AG04450 (cell line): ENCODE measurements at regions not wholly inside any gene's neighbourhood (a gene's known extent, or its start where the extent isn't known, plus 50 kb on each side); places are given as distances from the start of the nearest gene placed in this dataset.

Source experiments
- CTCF ChIA-PET: fragments of 300-600, 350-600 bp; formaldehyde crosslinking; extraction: SDS; loops from one replicate; lab custom pipeline; 2022; ENCODE audit warnings: antibody characterized with exemption, inconsistent platforms; lab: Charles Lee
- POLR2A ChIA-PET: fragments of 350-600 bp; formaldehyde crosslinking; extraction: SDS; loops from one replicate; lab custom pipeline; 2021; ENCODE audit warnings: antibody characterized with exemption, inconsistent platforms; lab: Yijun Ruan, JAX
- DNase-seq: peaks from one replicate; pipeline ENCODE4 v3.0.0-alpha.2; 2011; ENCODE audit warnings: low read depth, low spot score
- H3K27ac ChIP-seq: one replicate; pipeline ENCODE4 v1.5.1; 2012; ENCODE audit warnings: low read depth, low read length, control low read depth
- H3K27me3 ChIP-seq: one replicate; pipeline ENCODE4 v1.6.0; 2012; ENCODE audit warnings: low read length; ENCODE audit not compliant: control insufficient read depth, insufficient read depth
- H3K4me3 ChIP-seq: 2 replicates; pipeline ENCODE4 v1.5.1; 2011; ENCODE audit warnings: mild to moderate bottlenecking, low read depth, low read length, control low read depth
- H3K9me3 ChIP-seq: 2 replicates; pipeline ENCODE4 v1.5.1; 2012; ENCODE audit warnings: low read length; ENCODE audit not compliant: control insufficient read depth, insufficient read depth
- CTCF ChIP-seq: IDR thresholded peaks from 2 replicates; pipeline ENCODE4 v1.5.1; 2011; ENCODE audit warnings: low read depth, low read length, control low read depth, inconsistent platforms

DNA sequence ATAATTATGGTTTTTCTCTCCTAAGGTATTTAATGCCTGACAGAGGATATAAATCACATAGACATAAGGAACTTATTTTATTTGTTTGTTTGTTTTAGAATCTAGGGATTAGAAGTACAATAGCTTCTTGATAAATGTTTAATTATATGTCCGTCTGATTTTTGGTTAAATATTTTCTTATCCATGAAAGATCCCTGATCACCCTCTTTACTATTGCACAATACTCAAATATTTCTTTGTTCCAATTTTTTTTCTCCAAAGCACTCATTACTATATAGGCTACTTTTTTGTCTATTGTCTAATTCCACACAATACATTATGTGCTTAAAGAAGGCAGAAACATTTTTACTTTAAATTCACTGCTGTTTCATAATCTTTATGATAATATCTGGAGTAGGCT lies 875.8 kb downstream of the TDRD15 start:
- POLR2A ChIA-PET: no interaction called here
- no peak for DNase-seq
- TF ChIP-seq CTCF: no peak
- no peaks in the 10 kb centered on the region for H3K9me3 ChIP-seq
- no peaks in the 10 kb centered on the region for H3K27me3 ChIP-seq
- CTCF ChIA-PET: no interaction called here
- H3K4me3 ChIP-seq: no peak overlapping the region
- no peak overlapping the region for H3K27ac ChIP-seq

- Histone ChIP-seq H3K27me3 (no peaks in the 10 kb centered on the region), H3K4me3 (no peak overlapping the region), H3K9me3 (no peaks in the 10 kb centered on the region), H3K27ac (no peak overlapping the region)
- ChIA-PET POLR2A (no interaction called here), CTCF (no interaction called here)
- no peak for TF ChIP-seq CTCF
- DNase-seq: no peak
These were observed 878.3 kb downstream of the TDRD15 start for GRCh38 chr2:22002066-22002465.

DNA sequence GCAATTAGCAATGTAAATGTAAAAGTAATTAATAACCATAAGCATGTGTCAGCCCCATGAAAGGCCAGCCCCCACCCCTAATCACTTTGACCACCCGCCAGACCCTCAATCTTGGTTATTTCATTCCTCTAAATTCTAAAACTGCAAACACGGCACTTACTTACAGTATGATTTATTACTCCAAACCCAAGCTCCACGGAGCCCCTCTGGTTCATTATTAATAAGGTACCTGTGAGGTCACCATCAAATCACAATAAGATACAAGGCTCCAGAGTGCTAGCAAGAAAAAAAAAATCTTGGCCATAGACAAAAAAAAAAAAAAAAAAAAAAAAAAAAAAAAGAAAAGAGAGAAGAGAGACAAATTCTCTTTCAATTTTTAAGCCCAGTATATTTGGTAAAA lies 879.5 kb downstream of the TDRD15 start:
- no peak for DNase-seq
- ChIA-PET CTCF (no interaction called here), POLR2A (no interaction called here)
- no peak for TF ChIP-seq CTCF
- Histone ChIP-seq H3K4me3 (no peak overlapping the region), H3K27me3 (no peaks in the 10 kb centered on the region), H3K9me3 (no peaks in the 10 kb centered on the region), H3K27ac (no peak overlapping the region)

- POLR2A ChIA-PET: no interaction called here
- DNase-seq: no peak
- no peak overlapping the region for H3K4me3 ChIP-seq
- no peaks in the 10 kb centered on the region for H3K27me3 ChIP-seq
- H3K9me3 ChIP-seq: no peaks in the 10 kb centered on the region
- H3K27ac ChIP-seq: no peak overlapping the region
- TF ChIP-seq CTCF: no peak
- CTCF ChIA-PET: no interaction called here
These were observed 887.3 kb downstream of the TDRD15 start for GRCh38 chr2:22011048-22011447.

DNA sequence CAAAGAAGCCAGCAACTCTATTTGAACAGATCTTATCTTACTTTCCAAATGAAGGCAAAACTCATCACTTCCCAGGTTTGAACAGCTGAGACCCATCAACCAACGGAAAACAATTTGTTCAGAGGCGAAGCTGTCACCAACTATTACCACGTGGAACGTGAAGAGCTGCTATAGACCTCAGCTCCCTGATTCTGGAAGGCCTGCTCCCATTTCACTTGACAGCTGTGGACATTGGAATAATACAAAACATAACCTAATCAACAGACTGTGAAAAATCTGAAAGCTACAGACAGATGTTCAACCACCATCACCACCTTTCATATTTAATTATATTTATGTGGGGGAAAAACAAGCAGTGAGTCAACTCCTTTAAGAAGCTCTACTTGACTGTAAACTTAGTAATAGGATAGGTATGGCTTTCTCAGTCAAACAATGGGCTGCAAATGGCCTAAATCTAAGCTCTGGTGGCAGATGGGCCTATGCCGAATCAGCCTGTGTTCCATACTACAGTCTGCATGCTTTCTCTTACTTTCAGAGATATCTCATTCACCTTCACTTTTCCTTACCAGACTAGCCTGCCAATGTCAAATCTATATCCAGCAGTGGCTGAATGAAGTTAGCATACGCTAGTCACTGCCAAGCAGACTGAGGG lies 896.4 kb downstream of the TDRD15 start:
- POLR2A ChIA-PET: no interaction called here
- H3K27ac ChIP-seq: no peak overlapping the region
- H3K27me3 ChIP-seq: no peaks in the 10 kb centered on the region
- H3K9me3 ChIP-seq: no peaks in the 10 kb centered on the region
- no peak for TF ChIP-seq CTCF
- DNase-seq: no peak
- H3K4me3 ChIP-seq: no peak overlapping the region
- CTCF ChIA-PET: no interaction called here
